ENCODE measurements at regions not wholly inside any gene's neighbourhood (a gene's known extent, or its start where the extent isn't known, plus 50 kb on each side); places are given as distances from the start of the nearest gene placed in this dataset.

DNA sequence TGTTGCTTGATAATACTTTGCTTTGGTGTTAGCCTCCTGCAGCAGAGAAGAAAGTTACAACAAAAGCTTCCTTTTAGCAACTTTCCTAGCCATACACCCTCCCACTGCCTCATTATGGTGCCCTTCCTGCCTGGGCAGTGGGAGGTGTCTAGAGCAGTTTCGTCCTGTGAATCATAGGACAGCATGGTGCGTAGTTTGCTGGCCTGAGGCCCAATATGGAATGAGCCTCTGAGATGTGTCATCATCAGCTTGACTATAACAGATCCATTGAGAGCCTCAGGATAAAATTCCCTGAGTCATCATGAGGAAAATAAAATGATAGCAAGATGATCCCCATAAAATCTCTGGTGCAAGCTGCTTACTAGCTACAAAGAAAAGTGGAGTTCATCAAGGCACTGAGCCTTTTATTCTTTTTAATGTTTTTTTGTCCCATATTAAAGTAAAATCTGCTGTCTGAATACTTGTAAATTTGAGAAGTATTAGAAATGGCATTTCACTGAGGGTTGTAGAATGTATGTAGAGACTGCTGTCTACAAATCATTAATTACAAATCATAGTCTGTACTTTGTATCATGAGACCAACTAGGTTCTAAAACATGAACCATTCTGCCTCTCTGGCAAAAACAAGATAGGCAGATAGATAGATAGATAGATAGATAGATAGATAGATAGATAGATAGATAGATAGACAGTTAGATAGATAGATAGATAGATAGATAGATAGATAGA, 303.0 kb upstream of the PDE4D start:
- TF ChIP-seq, protein P1, sequence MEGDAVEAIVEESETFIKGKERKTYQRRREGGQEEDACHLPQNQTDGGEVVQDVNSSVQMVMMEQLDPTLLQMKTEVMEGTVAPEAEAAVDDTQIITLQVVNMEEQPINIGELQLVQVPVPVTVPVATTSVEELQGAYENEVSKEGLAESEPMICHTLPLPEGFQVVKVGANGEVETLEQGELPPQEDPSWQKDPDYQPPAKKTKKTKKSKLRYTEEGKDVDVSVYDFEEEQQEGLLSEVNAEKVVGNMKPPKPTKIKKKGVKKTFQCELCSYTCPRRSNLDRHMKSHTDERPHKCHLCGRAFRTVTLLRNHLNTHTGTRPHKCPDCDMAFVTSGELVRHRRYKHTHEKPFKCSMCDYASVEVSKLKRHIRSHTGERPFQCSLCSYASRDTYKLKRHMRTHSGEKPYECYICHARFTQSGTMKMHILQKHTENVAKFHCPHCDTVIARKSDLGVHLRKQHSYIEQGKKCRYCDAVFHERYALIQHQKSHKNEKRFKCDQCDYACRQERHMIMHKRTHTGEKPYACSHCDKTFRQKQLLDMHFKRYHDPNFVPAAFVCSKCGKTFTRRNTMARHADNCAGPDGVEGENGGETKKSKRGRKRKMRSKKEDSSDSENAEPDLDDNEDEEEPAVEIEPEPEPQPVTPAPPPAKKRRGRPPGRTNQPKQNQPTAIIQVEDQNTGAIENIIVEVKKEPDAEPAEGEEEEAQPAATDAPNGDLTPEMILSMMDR (IDR thresholded peaks at IDR 0.05; ENCODE audit: poor library complexity, severe bottlenecking): no peak
- Histone ChIP-seq H3K4me3 (ENCODE audit: severe bottlenecking) (no peak overlapping the region), H3K36me3 (ENCODE audit: low read depth) (no peaks in the 10 kb centered on the region), H3K9me3 (ENCODE audit: severe bottlenecking) (no peaks in the 10 kb centered on the region), H3K27ac (ENCODE audit: poor library complexity, severe bottlenecking) (no peak overlapping the region), H3K27me3 (ENCODE audit: insufficient read depth, poor library complexity, severe bottlenecking) (no peaks in the 10 kb centered on the region), H3K4me1 (ENCODE audit: insufficient read depth, poor library complexity, severe bottlenecking) (peaks cover 8% of the 10 kb centered on the region)
- ATAC-seq (ENCODE audit: low read depth): peak; percentile 100
- DNase-seq (ENCODE audit: low spot score): peak; percentile 90

DNA sequence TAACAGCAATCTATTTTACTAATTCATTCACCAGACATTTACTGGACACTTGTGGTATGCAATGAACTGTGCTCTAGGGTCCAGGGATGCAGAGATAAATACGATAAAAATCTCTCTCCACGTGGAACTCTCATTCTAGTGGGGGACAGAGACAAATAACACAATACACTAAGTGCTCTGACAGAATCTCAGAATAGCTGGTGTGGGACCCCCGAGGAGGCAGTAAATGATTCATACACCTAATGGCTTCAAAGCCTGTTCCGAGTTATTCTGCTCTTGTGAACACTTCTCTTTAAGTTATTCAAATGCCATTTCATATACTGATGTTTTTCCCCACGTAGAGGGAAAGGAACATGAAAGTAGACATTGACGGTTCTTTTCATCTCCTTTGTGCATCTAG, 302.0 kb upstream of the PDE4D start:
- Histone ChIP-seq H3K4me1 (ENCODE audit: insufficient read depth, poor library complexity, severe bottlenecking) (peaks cover 8% of the 10 kb centered on the region), H3K4me3 (ENCODE audit: severe bottlenecking) (no peak overlapping the region), H3K27me3 (ENCODE audit: insufficient read depth, poor library complexity, severe bottlenecking) (peaks cover 4% of the 10 kb centered on the region), H3K9me3 (ENCODE audit: severe bottlenecking) (no peaks in the 10 kb centered on the region), H3K36me3 (ENCODE audit: low read depth) (no peaks in the 10 kb centered on the region), H3K27ac (ENCODE audit: poor library complexity, severe bottlenecking) (no peak overlapping the region)
- no peak for ATAC-seq (ENCODE audit: low read depth)
- TF ChIP-seq, protein P1 (IDR thresholded peaks at IDR 0.05; ENCODE audit: poor library complexity, severe bottlenecking): no peak
- no peak for DNase-seq (ENCODE audit: low spot score)

DNA sequence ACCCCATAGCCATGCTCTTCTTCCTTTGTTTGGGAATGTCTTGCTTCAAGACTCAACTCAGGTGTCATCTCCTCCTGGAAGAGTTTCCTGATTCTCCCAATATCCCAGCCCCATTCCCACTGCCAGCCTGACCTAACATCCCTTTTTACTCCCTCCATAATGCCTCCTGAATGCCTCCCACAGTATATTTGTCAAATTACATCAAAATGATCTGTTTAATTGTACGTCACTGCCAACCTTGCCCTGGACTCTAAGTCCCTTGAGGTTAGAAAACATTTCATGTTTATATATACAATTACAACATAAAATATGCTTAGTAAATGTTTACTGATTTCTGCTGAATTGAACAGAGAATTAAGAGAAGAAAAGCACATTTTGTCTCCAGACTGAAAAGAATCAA, 301.6 kb upstream of the PDE4D start:
- no peak for DNase-seq (ENCODE audit: low spot score)
- ATAC-seq (ENCODE audit: low read depth): no peak
- peaks cover 8% of the 10 kb centered on the region for H3K4me1 ChIP-seq (ENCODE audit: insufficient read depth, poor library complexity, severe bottlenecking)
- peaks cover 4% of the 10 kb centered on the region for H3K27me3 ChIP-seq (ENCODE audit: insufficient read depth, poor library complexity, severe bottlenecking)
- H3K9me3 ChIP-seq (ENCODE audit: severe bottlenecking): no peaks in the 10 kb centered on the region
- no peak overlapping the region for H3K27ac ChIP-seq (ENCODE audit: poor library complexity, severe bottlenecking)
- no peaks in the 10 kb centered on the region for H3K36me3 ChIP-seq (ENCODE audit: low read depth)
- TF ChIP-seq, protein P1 (IDR thresholded peaks at IDR 0.05; ENCODE audit: poor library complexity, severe bottlenecking): no peak
- no peak overlapping the region for H3K4me3 ChIP-seq (ENCODE audit: severe bottlenecking)

DNA sequence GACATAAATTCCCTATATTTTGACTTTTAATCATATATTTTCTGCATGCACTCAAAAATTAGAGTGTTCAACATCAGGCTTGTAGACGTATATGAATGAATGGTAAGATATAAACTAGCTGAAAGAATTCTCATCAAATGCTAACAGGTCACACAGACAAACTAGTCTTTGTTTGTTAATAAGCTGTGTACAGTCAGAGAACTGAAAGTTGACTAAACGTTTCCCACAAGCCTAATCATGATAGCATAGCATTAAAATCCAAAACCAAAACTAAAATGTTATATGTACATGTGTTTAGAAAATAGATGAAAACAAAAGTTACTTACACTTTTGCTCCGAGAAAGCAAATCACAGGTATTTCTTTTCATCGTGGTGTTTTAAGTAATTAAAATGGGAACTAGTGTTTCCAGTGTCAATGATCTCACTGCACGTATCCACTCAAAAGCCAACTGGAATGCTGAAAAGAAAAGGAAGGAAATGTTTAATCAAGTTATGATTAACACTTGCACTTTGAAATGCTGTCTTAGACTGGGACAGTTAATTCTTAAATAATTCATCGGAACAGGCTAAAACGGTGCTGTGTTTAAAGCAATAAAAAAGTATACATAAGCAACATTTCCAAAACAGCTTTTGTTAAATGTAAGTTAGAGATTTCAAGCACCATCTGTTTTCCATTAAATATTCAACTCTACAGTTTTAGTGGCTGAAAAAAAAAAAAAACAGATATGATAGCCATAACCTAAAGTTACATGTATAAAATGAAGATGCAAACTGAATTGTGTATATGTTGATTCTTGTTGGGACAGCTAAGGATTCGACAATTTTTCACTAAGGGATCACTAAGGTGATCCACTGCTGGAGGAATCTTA, 291.9 kb upstream of the PDE4D start:
- TF ChIP-seq, protein P1 (IDR thresholded peaks at IDR 0.05; ENCODE audit: poor library complexity, severe bottlenecking): no peak
- Histone ChIP-seq H3K36me3 (ENCODE audit: low read depth) (no peaks in the 10 kb centered on the region), H3K27me3 (ENCODE audit: insufficient read depth, poor library complexity, severe bottlenecking) (peaks cover 47% of the 10 kb centered on the region), H3K27ac (ENCODE audit: poor library complexity, severe bottlenecking) (no peak overlapping the region), H3K4me1 (ENCODE audit: insufficient read depth, poor library complexity, severe bottlenecking) (no peaks in the 10 kb centered on the region), H3K4me3 (ENCODE audit: severe bottlenecking) (no peak overlapping the region), H3K9me3 (ENCODE audit: severe bottlenecking) (no peaks in the 10 kb centered on the region)
- no peak for DNase-seq (ENCODE audit: low spot score)
- ATAC-seq (ENCODE audit: low read depth): no peak

Data from RWPE2 (cell line).